MCF 10A (cell line): ENCODE measurements at regions not wholly inside any gene's neighbourhood (a gene's known extent, or its start where the extent isn't known, plus 50 kb on each side); places are given as distances from the start of the nearest gene placed in this dataset.

Source experiments
- BruUV-seq: library from RNA; stranded (reverse); fragments of 400-500 nt; replicated peaks from 2 replicates; lab custom pipeline; 2021; lab: Mats Ljungman, UMichigan
- CTCF ChIA-PET: fragments of 300-600 bp; sonication (Branson Sonifier 250); formaldehyde crosslinking; extraction: SDS; loops from one replicate; lab custom pipeline; 2021; ENCODE audit warnings: antibody characterized with exemption, inconsistent platforms; lab: Yijun Ruan, JAX
- POLR2A ChIA-PET: fragments of 300-600, 350-650 bp; sonication (Branson Sonifier 250); formaldehyde crosslinking; extraction: SDS; loops from one replicate; lab custom pipeline; 2020; ENCODE audit warnings: antibody characterized with exemption, inconsistent platforms; lab: Yijun Ruan, JAX
- DNase-seq: peaks from one replicate; pipeline ENCODE4 v3.0.0-alpha.2; 2018; ENCODE audit not compliant: unreplicated experiment
- H3K27ac Mint-ChIP-seq: one replicate; pipeline ENCODE4 v1.8.0; 2022; ENCODE audit warnings: mild to moderate bottlenecking, low read depth, mixed read lengths; ENCODE audit not compliant: unreplicated experiment
- H3K27me3 Mint-ChIP-seq: one replicate; pipeline ENCODE4 v1.8.0; 2022; ENCODE audit warnings: mixed read lengths; ENCODE audit not compliant: insufficient read depth, unreplicated experiment
- H3K36me3 Mint-ChIP-seq: one replicate; pipeline ENCODE4 v1.8.0; 2022; ENCODE audit warnings: mild to moderate bottlenecking, moderate library complexity, mixed read lengths; ENCODE audit not compliant: insufficient read depth, unreplicated experiment
- H3K4me1 Mint-ChIP-seq: one replicate; pipeline ENCODE4 v1.8.0; 2022; ENCODE audit warnings: mixed read lengths; ENCODE audit not compliant: insufficient read depth, unreplicated experiment
- H3K4me3 Mint-ChIP-seq: one replicate; pipeline ENCODE4 v1.8.0; 2022; ENCODE audit warnings: mild to moderate bottlenecking, moderate library complexity, mixed read lengths; ENCODE audit not compliant: unreplicated experiment
- H3K9me3 Mint-ChIP-seq: one replicate; pipeline ENCODE4 v1.8.0; 2022; ENCODE audit warnings: mixed read lengths; ENCODE audit not compliant: unreplicated experiment
- intact Hi-C: fragments of 100-400 bp; cut with micrococcal nuclease; formaldehyde crosslinking; loops from 2 replicates; pipeline ENCODE4 v1.14.1; 2022
- TF ChIP-seq, protein P1 (sequence below): fragments of 200-600 bp; IDR thresholded peaks from one replicate; pipeline ENCODE4 v1.8.0; 2022; ENCODE audit warnings: antibody characterized with exemption, mild to moderate bottlenecking; ENCODE audit not compliant: unreplicated experiment

DNA sequence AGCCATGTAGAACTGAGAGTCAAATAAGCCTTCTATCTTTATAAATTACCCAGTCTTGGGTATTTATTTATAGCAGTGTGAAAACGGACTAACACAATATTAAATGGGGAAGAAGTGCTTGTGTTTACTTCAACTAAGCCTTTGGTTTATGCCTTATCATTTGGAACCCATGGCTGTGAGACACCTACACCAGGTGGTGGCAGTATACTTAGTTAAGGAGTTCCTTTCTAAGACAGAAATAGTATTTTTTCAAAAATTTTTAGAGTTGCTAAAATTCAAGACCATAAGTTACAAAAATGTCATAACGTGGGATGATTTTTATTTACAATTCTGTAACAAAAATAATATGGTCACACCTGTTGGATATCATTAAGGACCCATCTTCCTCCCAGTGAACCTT, 354.5 kb upstream of the SOX14 start:
- Mint-ChIP-seq H3K4me1 (no peaks in the 10 kb centered on the region), H3K4me3 (no peak overlapping the region), H3K9me3 (peaks cover 7% of the 10 kb centered on the region), H3K27me3 (peaks cover 26% of the 10 kb centered on the region), H3K27ac (no peak overlapping the region), H3K36me3 (no peaks in the 10 kb centered on the region)
- CTCF ChIA-PET, result no interaction called here
- no peak for DNase-seq
- intact Hi-C loops, result no loop called here
- POLR2A ChIA-PET, result no interaction called here
- BruUV-seq, result no TSS peak
- TF ChIP-seq, protein P1, sequence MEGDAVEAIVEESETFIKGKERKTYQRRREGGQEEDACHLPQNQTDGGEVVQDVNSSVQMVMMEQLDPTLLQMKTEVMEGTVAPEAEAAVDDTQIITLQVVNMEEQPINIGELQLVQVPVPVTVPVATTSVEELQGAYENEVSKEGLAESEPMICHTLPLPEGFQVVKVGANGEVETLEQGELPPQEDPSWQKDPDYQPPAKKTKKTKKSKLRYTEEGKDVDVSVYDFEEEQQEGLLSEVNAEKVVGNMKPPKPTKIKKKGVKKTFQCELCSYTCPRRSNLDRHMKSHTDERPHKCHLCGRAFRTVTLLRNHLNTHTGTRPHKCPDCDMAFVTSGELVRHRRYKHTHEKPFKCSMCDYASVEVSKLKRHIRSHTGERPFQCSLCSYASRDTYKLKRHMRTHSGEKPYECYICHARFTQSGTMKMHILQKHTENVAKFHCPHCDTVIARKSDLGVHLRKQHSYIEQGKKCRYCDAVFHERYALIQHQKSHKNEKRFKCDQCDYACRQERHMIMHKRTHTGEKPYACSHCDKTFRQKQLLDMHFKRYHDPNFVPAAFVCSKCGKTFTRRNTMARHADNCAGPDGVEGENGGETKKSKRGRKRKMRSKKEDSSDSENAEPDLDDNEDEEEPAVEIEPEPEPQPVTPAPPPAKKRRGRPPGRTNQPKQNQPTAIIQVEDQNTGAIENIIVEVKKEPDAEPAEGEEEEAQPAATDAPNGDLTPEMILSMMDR, result no peak

DNA sequence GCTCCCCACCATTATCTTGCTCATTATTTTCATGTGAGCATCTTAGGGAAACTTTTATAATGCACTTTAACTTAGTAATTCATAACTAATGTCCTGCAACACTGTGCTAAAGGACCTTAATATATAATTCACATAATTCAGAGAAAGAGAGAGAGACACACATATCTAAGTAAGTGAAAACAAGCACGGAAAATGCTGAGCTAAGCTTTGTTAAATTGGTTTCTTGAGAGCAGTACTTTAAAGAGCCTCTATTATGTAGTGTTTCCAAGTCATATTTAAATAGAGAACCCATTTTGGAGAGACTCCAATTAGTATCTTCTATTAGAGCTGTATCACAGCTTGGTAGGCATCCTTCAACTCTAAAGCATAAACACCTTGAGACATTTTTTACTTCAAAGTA, 354.1 kb upstream of the SOX14 start:
- CTCF ChIA-PET, result interaction anchor here (0.7 kb wide), 1 partner anchor 217 kb away, joined by 3 read pairs; no protein-coding TSS in a partner anchor
- BruUV-seq, result no TSS peak

DNA sequence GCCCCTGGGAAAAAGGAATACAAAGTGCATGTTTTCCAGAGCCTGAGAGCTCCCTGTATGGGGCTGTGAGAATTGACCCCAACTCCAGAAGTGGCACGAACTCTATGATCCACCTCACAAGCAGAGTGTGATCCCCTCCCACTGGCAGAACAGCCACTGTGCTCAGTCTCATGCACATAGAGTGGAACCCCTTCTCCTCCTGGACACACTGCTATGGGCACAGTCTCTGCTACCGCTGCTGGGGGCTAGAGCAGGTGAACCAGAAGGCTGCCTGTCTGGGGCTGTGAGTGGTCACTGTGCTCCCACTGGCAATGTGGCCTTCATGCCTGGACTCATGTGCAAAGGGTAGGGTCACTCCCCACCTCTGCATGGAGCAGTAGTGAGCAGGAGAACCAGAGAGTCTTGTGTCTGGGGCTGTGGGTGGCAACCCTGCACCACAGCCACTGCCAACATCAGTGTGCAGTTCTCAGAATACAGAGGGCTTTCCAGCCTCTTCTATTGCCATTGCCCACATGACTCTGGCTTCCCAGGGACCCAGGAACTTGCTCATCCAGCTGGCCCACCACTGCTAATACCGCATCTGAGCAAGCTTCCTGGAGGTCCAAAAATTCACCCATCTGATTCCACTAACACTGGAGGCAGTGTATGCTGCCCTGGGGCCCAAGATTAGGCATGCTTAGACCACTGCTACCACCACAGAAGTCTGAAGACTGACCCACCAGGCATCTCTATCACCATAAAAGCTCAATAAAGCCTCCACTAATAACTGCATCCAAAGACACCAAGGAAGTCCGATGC, 343.7 kb upstream of the SOX14 start:
- H3K4me3 Mint-ChIP-seq, result no peak overlapping the region
- ChIA-PET POLR2A (no interaction called here), CTCF (no interaction called here)
- DNase-seq, result no peak
- peaks cover 11% of the 10 kb centered on the region for H3K9me3 Mint-ChIP-seq
- H3K36me3 Mint-ChIP-seq, result no peaks in the 10 kb centered on the region
- H3K27me3 Mint-ChIP-seq, result peaks cover 17% of the 10 kb centered on the region
- no peaks in the 10 kb centered on the region for H3K4me1 Mint-ChIP-seq
- TF ChIP-seq, protein P1, result no peak
- no TSS peak for BruUV-seq
- no peak overlapping the region for H3K27ac Mint-ChIP-seq
- intact Hi-C loops, result no loop called here

More for the DNA sequence above, 354.1 kb upstream of the SOX14 start:
- intact Hi-C loops, result no loop called here
- TF ChIP-seq, protein P1, result no peak
- POLR2A ChIA-PET, result no interaction called here
- no peak for DNase-seq
- Mint-ChIP-seq H3K4me1 (no peaks in the 10 kb centered on the region), H3K36me3 (no peaks in the 10 kb centered on the region), H3K27me3 (peaks cover 26% of the 10 kb centered on the region), H3K27ac (no peak overlapping the region), H3K4me3 (no peak overlapping the region), H3K9me3 (peaks cover 7% of the 10 kb centered on the region)

DNA sequence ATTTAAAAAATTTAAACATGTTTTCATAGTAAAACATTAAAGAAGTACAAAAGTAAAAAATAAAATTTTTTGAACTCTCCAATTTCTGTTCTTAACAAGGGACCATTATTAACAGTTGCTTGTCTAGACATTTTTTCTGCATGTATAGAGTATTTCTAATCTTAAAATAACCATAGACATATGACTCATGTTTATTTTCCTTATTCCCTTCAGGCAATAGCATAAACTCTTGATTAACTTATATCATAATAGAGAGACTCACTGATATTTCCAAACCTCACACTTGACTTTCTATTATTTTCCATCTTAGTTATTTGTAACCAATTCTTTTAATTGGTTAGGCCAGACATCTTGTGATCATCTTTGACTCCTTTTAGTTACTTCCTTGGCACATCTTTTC, 325.6 kb upstream of the SOX14 start:
- Mint-ChIP-seq H3K27ac (no peak overlapping the region), H3K4me1 (no peaks in the 10 kb centered on the region), H3K36me3 (no peaks in the 10 kb centered on the region), H3K9me3 (no peaks in the 10 kb centered on the region), H3K4me3 (no peak overlapping the region), H3K27me3 (peaks cover 14% of the 10 kb centered on the region)
- CTCF ChIA-PET, result no interaction called here
- POLR2A ChIA-PET, result no interaction called here
- intact Hi-C loops, result no loop called here
- DNase-seq, result no peak
- BruUV-seq, result no TSS peak
- TF ChIP-seq, protein P1, result no peak
